ENCODE measurements at regions not wholly inside any gene's neighbourhood (a gene's known extent, or its start where the extent isn't known, plus 50 kb on each side); places are given as distances from the start of the nearest gene placed in this dataset.

GRCh38 chr5:17796757-17797396 lies 162.6 kb downstream of the TAF11L14 start:
- Histone ChIP-seq H3K36me3 (ENCODE audit: control insufficient read depth, insufficient read depth, low read length) (no peaks in the 10 kb centered on the region), H2AFZ (ENCODE audit: low read length) (no peak overlapping the region), H3K4me3 (replicated peaks in 1 of 4; ENCODE audit: control extremely low read depth in 1 of 4, insufficient read depth in 1 of 4, low read depth in 3 of 4, low read length in 4 of 4) (no peak overlapping the region), H3K27me3 (ENCODE audit: control insufficient read depth, insufficient read depth, low read length) (no peaks in the 10 kb centered on the region), H3K27ac (ENCODE audit: insufficient read depth, low read length) (no peak overlapping the region), H3K4me2 (ENCODE audit: extremely low read depth, insufficient read depth, low read length) (no peak overlapping the region), H4K20me1 (ENCODE audit: control insufficient read depth, extremely low read depth, insufficient read depth, low read length) (no peaks in the 10 kb centered on the region), H3K9me3 (ENCODE audit: control insufficient read depth, insufficient read depth, low read depth, low read length) (no peaks in the 10 kb centered on the region), H3K4me1 (ENCODE audit: control insufficient read depth, extremely low read depth, insufficient read depth, low read length) (no peaks in the 10 kb centered on the region), H3K79me2 (ENCODE audit: control insufficient read depth, insufficient read depth, low read length) (no peaks in the 10 kb centered on the region), H3K9ac (ENCODE audit: insufficient read depth, low read length) (no peak overlapping the region)
- TF ChIP-seq EZH2 (IDR thresholded peaks at IDR 0.05; ENCODE audit: low read length, missing control alignments): no peak
- TF ChIP-seq CTCF (conservative IDR thresholded peaks at IDR 0.05 in 1 of 2, IDR thresholded peaks at IDR 0.05 in 1 of 2; ENCODE audit: low read depth in 1 of 2, low read length in 2 of 2): no peak
- peak in 1 of 2 donors; percentile 20 for DNase-seq (ENCODE audit: low read depth in 2 of 2)

GRCh38 chr5:17799521-17799920 lies 165.3 kb downstream of the TAF11L14 start:
- no peaks in the 10 kb centered on the region for H3K36me3 ChIP-seq (ENCODE audit: control insufficient read depth, insufficient read depth, low read length)
- no peaks in the 10 kb centered on the region for H4K20me1 ChIP-seq (ENCODE audit: control insufficient read depth, extremely low read depth, insufficient read depth, low read length)
- no peak overlapping the region for H3K9ac ChIP-seq (ENCODE audit: insufficient read depth, low read length)
- H3K27me3 ChIP-seq (ENCODE audit: control insufficient read depth, insufficient read depth, low read length): no peaks in the 10 kb centered on the region
- H3K27ac ChIP-seq (ENCODE audit: insufficient read depth, low read length): no peak overlapping the region
- no peaks in the 10 kb centered on the region for H3K79me2 ChIP-seq (ENCODE audit: control insufficient read depth, insufficient read depth, low read length)
- H3K4me1 ChIP-seq (ENCODE audit: control insufficient read depth, extremely low read depth, insufficient read depth, low read length): no peaks in the 10 kb centered on the region
- no peaks in the 10 kb centered on the region for H3K9me3 ChIP-seq (ENCODE audit: control insufficient read depth, insufficient read depth, low read depth, low read length)
- H2AFZ ChIP-seq (ENCODE audit: low read length): no peak overlapping the region
- H3K4me2 ChIP-seq (ENCODE audit: extremely low read depth, insufficient read depth, low read length): no peak overlapping the region
- DNase-seq (ENCODE audit: low read depth in 2 of 2): no peak
- H3K4me3 ChIP-seq (replicated peaks in 1 of 4; ENCODE audit: control extremely low read depth in 1 of 4, insufficient read depth in 1 of 4, low read depth in 3 of 4, low read length in 4 of 4): no peak overlapping the region
- TF ChIP-seq EZH2 (IDR thresholded peaks at IDR 0.05; ENCODE audit: low read length, missing control alignments) (no peak), CTCF (conservative IDR thresholded peaks at IDR 0.05 in 1 of 2, IDR thresholded peaks at IDR 0.05 in 1 of 2; ENCODE audit: low read depth in 1 of 2, low read length in 2 of 2) (no peak)

GRCh38 chr5:17801595-17801994 lies 167.3 kb downstream of the TAF11L14 start:
- Histone ChIP-seq H3K79me2 (ENCODE audit: control insufficient read depth, insufficient read depth, low read length) (no peaks in the 10 kb centered on the region), H3K9ac (ENCODE audit: insufficient read depth, low read length) (no peak overlapping the region), H3K4me2 (ENCODE audit: extremely low read depth, insufficient read depth, low read length) (no peak overlapping the region), H3K27ac (ENCODE audit: insufficient read depth, low read length) (no peak overlapping the region), H4K20me1 (ENCODE audit: control insufficient read depth, extremely low read depth, insufficient read depth, low read length) (no peaks in the 10 kb centered on the region), H3K36me3 (ENCODE audit: control insufficient read depth, insufficient read depth, low read length) (no peaks in the 10 kb centered on the region), H2AFZ (ENCODE audit: low read length) (no peak overlapping the region), H3K4me1 (ENCODE audit: control insufficient read depth, extremely low read depth, insufficient read depth, low read length) (no peaks in the 10 kb centered on the region), H3K27me3 (ENCODE audit: control insufficient read depth, insufficient read depth, low read length) (no peaks in the 10 kb centered on the region), H3K9me3 (ENCODE audit: control insufficient read depth, insufficient read depth, low read depth, low read length) (no peaks in the 10 kb centered on the region), H3K4me3 (replicated peaks in 1 of 4; ENCODE audit: control extremely low read depth in 1 of 4, insufficient read depth in 1 of 4, low read depth in 3 of 4, low read length in 4 of 4) (no peak overlapping the region)
- no peak for TF ChIP-seq CTCF (conservative IDR thresholded peaks at IDR 0.05 in 1 of 2, IDR thresholded peaks at IDR 0.05 in 1 of 2; ENCODE audit: low read depth in 1 of 2, low read length in 2 of 2)
- TF ChIP-seq EZH2 (IDR thresholded peaks at IDR 0.05; ENCODE audit: low read length, missing control alignments): no peak
- no peak for DNase-seq (ENCODE audit: low read depth in 2 of 2)
